ENCODE measurements at regions not wholly inside any gene's neighbourhood (a gene's known extent, or its start where the extent isn't known, plus 50 kb on each side); places are given as distances from the start of the nearest gene placed in this dataset.

GRCh38 chr3:73885862-73886261 is 261.1 kb upstream of the PDZRN3 start:
- DNase-seq (ENCODE audit: low spot score), result no peak
- H3K36me3 ChIP-seq, result no peaks in the 10 kb centered on the region
- no peak for TF ChIP-seq CTCF (IDR thresholded peaks at IDR 0.05)
- no peaks in the 10 kb centered on the region for H3K9me3 ChIP-seq
- no peak overlapping the region for H3K4me3 ChIP-seq
- no peak overlapping the region for H3K27ac ChIP-seq
- no peaks in the 10 kb centered on the region for H3K27me3 ChIP-seq
- no peaks in the 10 kb centered on the region for H3K4me1 ChIP-seq

GRCh38 chr3:73884361-73884760 is 259.6 kb upstream of the PDZRN3 start:
- H3K4me1 ChIP-seq, result no peaks in the 10 kb centered on the region
- H3K27me3 ChIP-seq, result no peaks in the 10 kb centered on the region
- H3K36me3 ChIP-seq, result no peaks in the 10 kb centered on the region
- no peak overlapping the region for H3K27ac ChIP-seq
- TF ChIP-seq CTCF (IDR thresholded peaks at IDR 0.05), result no peak
- H3K4me3 ChIP-seq, result no peak overlapping the region
- no peak for DNase-seq (ENCODE audit: low spot score)
- H3K9me3 ChIP-seq, result no peaks in the 10 kb centered on the region

- DNase-seq (ENCODE audit: low spot score), result no peak
- no peak overlapping the region for H3K4me3 ChIP-seq
Measured at GRCh38 chr3:73883497-73883896, 258.8 kb upstream of the PDZRN3 start.

GRCh38 chr3:73874606-73875369 is 250.0 kb upstream of the PDZRN3 start:
- Histone ChIP-seq H3K9me3 (no peaks in the 10 kb centered on the region), H3K36me3 (no peaks in the 10 kb centered on the region), H3K4me3 (no peak overlapping the region), H3K27ac (no peak overlapping the region), H3K4me1 (no peaks in the 10 kb centered on the region), H3K27me3 (no peaks in the 10 kb centered on the region)
- DNase-seq (ENCODE audit: low spot score), result no peak
- TF ChIP-seq CTCF (IDR thresholded peaks at IDR 0.05), result no peak

More at GRCh38 chr3:73883497-73883896, 258.8 kb upstream of the PDZRN3 start:
- H3K27me3 ChIP-seq, result no peaks in the 10 kb centered on the region
- H3K27ac ChIP-seq, result no peak overlapping the region
- no peaks in the 10 kb centered on the region for H3K4me1 ChIP-seq
- no peak for TF ChIP-seq CTCF (IDR thresholded peaks at IDR 0.05)
- H3K9me3 ChIP-seq, result no peaks in the 10 kb centered on the region
- no peaks in the 10 kb centered on the region for H3K36me3 ChIP-seq

GRCh38 chr3:73874161-73874560 is 249.4 kb upstream of the PDZRN3 start:
- no peaks in the 10 kb centered on the region for H3K36me3 ChIP-seq
- H3K9me3 ChIP-seq, result no peaks in the 10 kb centered on the region
- no peaks in the 10 kb centered on the region for H3K4me1 ChIP-seq
- no peaks in the 10 kb centered on the region for H3K27me3 ChIP-seq
- H3K4me3 ChIP-seq, result no peak overlapping the region
- DNase-seq (ENCODE audit: low spot score), result no peak
- TF ChIP-seq CTCF (IDR thresholded peaks at IDR 0.05), result no peak
- no peak overlapping the region for H3K27ac ChIP-seq
